HG03378 (cell line): ENCODE measurements at regions not wholly inside any gene's neighbourhood (a gene's known extent, or its start where the extent isn't known, plus 50 kb on each side); places are given as distances from the start of the nearest gene placed in this dataset.

Experiments
- ATAC-seq: cut with Tn5 transposase; IDR thresholded peaks from one replicate; pipeline ENCODE4 v1.9.1; 2021; ENCODE audit warnings: mild to moderate bottlenecking, moderate library complexity; ENCODE audit not compliant: unreplicated experiment

GRCh38 chr11:27861706-27862430 lies 161.6 kb upstream of the BDNF start:
- no peak for ATAC-seq

DNA sequence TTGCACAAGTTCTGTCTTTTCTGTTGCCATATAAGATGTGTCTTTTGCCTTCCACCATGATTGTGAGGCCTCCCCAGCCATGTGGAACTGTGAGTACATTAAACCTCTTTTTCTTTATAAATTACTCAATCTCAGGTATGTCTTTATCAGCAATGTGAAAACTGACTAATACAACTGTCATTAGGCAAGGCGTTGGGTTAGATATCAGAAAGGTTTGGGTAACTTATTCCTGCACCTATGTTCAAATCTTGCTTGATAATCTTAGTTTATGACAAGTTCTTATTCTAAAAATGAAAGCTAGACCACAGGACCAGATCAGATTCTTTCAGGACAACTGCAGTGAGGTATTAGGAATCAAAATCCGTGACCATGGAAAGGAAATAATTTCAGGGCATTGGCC lies 160.6 kb upstream of the BDNF start:
- no peak for ATAC-seq

DNA sequence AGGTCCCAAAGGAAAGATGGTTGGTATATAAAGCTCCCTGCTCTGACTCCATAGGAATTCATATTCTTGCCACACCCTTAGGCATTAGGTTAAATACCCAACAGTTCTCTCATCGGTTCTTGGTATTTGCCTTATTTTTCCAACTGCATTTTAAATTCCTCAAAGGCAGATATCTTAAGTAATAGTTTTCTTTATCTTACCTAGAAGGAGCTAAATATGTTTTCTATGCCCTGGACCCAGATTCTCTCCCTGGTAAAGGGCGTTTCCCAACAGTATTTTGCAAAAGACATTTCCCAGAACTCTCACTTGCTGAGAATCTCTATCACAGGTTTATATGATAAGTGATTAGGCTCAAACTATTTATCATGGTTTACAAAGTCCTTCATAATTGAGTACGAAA lies 158.6 kb upstream of the BDNF start:
- no peak for ATAC-seq

DNA sequence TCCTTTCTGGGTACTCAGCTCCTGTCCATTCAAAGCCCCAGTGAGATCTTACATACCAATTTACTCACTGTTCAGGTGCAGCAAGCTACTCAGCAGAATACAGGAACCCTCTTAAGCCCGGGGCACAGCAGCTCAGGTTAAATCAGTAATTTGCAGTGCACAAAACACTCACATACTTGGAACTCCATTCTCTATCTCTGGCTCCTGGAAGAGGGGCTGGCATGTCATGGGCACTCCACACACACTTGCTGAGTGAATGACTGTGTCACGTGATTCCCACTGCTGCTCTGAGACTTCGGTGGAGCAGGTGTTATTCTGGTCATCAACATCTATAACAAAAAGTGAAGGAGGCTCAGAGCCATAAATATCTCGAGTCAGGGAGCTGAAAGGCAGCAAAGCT lies 157.3 kb upstream of the BDNF start:
- ATAC-seq, result no peak

DNA sequence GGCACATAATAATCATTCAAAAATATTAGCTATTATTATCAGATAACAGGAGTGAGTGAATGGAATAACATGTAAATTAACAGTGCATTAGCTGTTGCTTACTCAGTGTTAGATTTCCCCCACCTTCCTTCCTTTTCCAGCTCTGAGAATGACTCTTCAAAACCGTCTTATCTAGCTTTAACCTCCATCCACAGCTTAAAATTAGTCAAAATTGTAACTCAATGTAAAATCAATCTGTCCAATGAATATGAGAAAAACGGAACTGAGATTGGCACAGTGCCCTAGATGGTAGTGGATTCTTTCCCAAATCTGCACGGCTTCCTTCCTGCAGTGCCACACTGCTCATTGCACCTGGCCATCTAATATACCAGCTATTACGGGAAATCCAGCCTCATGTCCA lies 156.8 kb upstream of the BDNF start:
- peak; percentile 82 for ATAC-seq

DNA sequence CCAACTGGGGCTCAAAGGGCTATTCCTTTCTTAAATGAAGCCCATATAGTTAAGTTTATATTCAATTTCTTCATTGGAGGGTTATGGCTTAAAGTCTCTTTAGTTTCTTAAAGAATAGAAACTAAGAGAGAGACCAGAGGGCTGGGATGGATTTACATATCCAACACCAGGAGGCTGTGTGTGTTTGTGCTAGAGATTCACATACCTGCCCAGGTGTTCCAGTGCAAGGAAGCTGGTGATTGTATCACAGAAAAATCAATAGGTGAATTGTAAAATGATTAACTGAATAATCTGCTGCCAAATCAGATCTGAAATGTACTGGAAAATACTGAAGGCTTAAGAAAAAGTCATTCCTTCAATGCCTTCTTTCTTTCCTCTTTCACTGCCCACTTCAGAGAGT lies 148.2 kb upstream of the BDNF start:
- no peak for ATAC-seq

GRCh38 chr11:27847496-27847895 lies 147.2 kb upstream of the BDNF start:
- ATAC-seq, result no peak

- ATAC-seq, result no peak
Measured at GRCh38 chr11:27842290-27842689, 142.0 kb upstream of the BDNF start.

DNA sequence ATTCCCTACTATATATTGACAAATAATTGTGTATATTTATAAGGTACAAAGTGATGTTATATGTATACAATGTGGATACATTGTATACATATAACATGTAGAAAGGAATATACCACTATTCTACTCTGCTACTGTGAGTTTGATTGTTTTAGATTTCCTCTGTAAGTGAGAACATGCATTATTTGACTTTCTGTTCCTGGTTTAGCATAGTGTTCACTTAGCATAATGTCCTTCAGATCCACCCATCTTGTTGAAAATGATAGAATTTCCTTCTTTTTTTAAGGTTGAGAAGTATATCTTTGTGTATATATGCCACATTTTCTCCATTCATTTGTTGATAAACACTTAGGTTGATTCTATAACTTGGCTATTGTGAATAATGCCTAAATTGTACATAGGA lies 140.8 kb upstream of the BDNF start:
- no peak for ATAC-seq

DNA sequence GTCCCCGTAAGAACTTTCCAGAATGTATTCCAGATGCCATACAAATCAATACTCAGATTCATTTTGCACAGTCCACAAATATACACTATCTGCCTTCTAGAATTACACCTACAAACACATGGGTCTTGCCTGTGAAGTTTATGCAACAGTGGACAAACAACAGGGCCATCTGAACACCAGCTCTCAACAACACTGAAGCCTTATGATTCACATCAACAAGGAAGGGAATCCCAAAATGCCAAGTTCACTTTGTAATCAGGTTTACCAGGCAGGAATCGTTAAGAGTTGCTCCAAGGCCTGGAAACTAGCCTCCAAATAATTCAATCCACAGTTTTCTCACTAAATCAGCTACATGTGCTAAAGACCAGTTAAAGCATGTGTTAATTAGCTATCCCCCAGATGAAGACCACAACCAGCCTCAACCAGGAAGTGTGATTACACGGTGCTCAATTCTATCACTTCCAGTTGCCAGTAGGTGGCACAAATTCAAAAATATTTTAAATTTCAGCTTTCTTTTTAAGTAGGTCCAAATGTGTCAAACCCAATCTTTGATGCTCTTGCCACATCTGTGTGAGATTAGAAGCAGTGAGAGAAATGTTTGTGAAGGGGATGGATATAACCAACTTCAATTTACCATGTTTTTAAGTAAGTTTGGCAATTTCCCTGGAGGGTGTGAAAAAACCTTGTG lies 139.1 kb upstream of the BDNF start:
- no peak for ATAC-seq

DNA sequence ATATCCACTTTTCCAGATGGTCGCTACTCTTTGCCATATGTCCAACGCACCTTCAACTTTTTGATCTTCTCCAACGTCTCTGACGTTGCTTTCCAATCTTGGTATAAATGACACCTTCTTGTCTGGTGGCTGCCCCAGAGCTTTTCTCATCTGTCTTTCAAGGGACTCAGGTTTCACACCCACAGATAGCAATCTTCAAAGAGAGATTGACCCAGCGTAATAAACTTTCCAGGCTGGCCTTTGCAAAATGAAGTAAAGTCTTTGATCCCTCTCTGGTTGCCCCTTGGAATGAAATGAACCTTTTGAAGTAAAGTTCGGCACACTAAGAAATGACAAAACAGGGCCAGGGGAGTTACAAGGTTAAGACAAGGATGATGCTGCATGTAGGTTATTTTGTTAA lies 138.4 kb upstream of the BDNF start:
- no peak for ATAC-seq

DNA sequence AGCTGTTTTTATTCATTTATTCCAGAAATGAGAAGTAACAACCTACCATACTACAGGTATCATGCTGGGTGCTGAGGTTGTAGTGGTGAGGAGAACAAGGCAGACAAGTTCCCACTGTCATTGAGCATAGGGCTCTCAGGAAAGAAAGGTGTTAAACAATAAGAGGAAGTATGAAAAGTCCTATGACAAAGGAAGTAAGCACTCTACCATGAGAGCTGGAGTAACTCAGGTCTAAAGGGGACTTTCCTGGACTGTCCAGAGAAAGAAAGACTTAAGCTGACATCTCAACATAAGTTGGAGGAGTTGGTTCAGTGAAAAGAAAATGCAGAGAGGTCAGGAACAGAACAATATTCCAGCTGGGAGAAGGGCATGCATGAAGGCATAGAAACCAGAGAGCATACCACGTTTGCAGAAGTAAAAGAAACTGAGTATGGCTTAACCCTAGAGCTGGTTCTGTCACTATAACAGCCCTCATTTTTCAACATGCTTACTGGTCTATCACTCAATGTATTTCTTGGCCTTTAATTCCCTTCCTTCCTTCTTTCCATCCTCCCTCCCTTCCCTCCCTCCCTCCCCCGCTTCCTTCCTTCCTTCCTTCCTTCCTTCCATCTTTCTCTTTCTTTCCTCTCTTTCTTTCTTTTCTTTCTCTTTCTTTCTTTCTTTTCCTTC lies 137.8 kb upstream of the BDNF start:
- ATAC-seq, result peak; percentile 96

- no peak for ATAC-seq
Measured at GRCh38 chr11:27830206-27830605, 130.0 kb upstream of the BDNF start.

DNA sequence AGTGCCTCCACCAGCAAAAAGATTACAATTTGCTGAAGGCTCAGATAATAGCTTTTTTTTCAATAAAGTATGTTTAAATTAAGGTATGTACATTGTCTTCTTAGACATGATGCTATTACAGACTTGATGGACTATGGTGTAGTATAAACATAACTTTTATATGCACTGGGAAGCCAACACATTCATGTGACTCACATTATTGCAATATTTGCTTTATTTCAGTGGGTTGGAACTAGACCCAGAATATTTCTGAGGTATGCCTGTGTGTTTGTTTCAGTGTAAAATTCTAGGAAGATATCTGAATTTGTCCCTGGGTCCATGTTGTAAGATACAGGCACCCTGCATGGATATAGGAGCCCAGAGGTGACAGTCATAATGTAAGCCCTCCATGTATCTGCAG lies 120.0 kb upstream of the BDNF start:
- no peak for ATAC-seq

DNA sequence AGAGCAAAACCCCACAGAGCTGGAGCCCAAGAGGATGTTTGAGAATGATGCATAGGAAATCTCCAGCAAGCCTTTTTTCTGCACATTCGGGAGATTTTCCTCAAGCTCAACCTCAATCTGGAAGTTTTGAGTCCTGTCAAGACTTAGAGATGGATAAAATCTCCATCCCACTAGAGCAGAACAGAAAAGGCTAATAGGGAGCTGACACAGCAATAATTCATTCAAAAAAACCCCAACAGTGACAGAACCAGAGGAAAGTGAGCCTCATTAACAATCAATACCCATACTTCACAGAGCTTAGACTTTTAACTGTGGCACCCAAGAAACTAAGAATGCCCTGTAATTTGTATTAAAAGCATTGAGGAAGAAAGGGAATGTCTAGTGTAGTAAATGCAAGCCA lies 115.9 kb upstream of the BDNF start:
- ATAC-seq, result no peak

- ATAC-seq, result no peak
Measured at GRCh38 chr11:27812341-27812740, 112.1 kb upstream of the BDNF start.

- ATAC-seq, result no peak
Measured at GRCh38 chr11:27807596-27807995, 107.3 kb upstream of the BDNF start.

- no peak for ATAC-seq
Measured at GRCh38 chr11:27806122-27806521, 105.9 kb upstream of the BDNF start.

- ATAC-seq, result no peak
Measured at GRCh38 chr11:27795955-27796861, 96.0 kb upstream of the BDNF start.

GRCh38 chr11:27786864-27787263 lies 86.6 kb upstream of the BDNF start:
- ATAC-seq, result no peak

GRCh38 chr11:27786331-27786730 lies 86.1 kb upstream of the BDNF start:
- no peak for ATAC-seq
